SK-N-MC (cell line): ENCODE measurements at regions not wholly inside any gene's neighbourhood (a gene's known extent, or its start where the extent isn't known, plus 50 kb on each side); places are given as distances from the start of the nearest gene placed in this dataset.

Experiments
- DNase-seq: peaks from one replicate; pipeline ENCODE4 v3.0.0-alpha.2; 2011; ENCODE audit warnings: low read depth, low spot score
- H3K27ac ChIP-seq: fragments of 200-600 bp; sonication (generic); 2 replicates; pipeline ENCODE4 v1.5.1; 2016; ENCODE audit warnings: mixed run types
- H3K36me3 ChIP-seq: fragments of 200-600 bp; sonication (generic); 2 replicates; pipeline ENCODE4 v1.6.1; 2017; ENCODE audit warnings: antibody characterized with exemption, low read length, mixed read lengths; ENCODE audit not compliant: insufficient read depth
- H3K4me3 ChIP-seq: fragments of 200-600 bp; sonication (generic); 2 replicates; pipeline ENCODE4 v1.5.1; 2016
- H3K9ac ChIP-seq: fragments of 200-600 bp; sonication (generic); 2 replicates; pipeline ENCODE4 v1.8.0; 2017; ENCODE audit warnings: mixed run types, mixed read lengths; ENCODE audit not compliant: insufficient read length
- H3K9me3 ChIP-seq: fragments of 200-600 bp; sonication (generic); 2 replicates; pipeline ENCODE4 v1.6.1; 2017; ENCODE audit warnings: low read depth, mild to moderate bottlenecking, antibody characterized with exemption, low read length, moderate library complexity, mixed read lengths
- EZH2 ChIP-seq: fragments of 200-600 bp; sonication (generic); IDR thresholded peaks from one replicate; pipeline ENCODE4 v1.6.1; 2017; ENCODE audit warnings: antibody characterized with exemption
- FOXP2 ChIP-seq: optimal IDR thresholded peaks from 2 replicates; pipeline ENCODE3; 2011; ENCODE audit warnings: mild to moderate bottlenecking, moderate library complexity; ENCODE audit not compliant: insufficient read depth; ENCODE audit errors: extremely low read length, control extremely low read depth
- POLR2AphosphoS5 ChIP-seq: IDR thresholded peaks from 2 replicates; pipeline ENCODE4 v1.6.1; 2012; ENCODE audit warnings: mild to moderate bottlenecking, low read depth, low read length, borderline replicate concordance

DNA sequence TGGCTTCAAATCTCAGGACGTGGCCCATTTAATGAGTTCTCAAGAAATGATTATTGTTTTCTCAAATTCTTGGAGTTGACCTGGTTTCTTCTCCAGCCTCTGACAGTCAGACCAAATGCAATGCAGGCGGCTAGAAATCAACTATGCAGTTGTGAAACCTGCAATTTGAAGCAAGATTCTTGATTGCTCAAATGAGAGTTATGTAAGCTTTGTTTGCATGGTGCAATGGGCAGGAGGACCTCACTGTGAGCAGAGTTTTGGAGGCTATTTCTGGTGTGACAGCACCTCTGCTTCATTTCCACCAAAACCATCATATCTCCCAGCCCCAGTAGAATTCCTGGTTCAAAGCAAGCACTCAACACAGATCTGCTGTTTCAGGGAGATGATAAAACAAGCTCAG is 500.0 kb upstream of the KLF4 start:
- DNase-seq, result no peak
- H3K9ac ChIP-seq, result no peak overlapping the region
- TF ChIP-seq EZH2 (no peak), FOXP2 (no peak), POLR2AphosphoS5 (no peak)
- H3K27ac ChIP-seq, result no peak overlapping the region
- H3K9me3 ChIP-seq, result no peaks in the 10 kb centered on the region
- H3K4me3 ChIP-seq, result no peak overlapping the region
- no peaks in the 10 kb centered on the region for H3K36me3 ChIP-seq

DNA sequence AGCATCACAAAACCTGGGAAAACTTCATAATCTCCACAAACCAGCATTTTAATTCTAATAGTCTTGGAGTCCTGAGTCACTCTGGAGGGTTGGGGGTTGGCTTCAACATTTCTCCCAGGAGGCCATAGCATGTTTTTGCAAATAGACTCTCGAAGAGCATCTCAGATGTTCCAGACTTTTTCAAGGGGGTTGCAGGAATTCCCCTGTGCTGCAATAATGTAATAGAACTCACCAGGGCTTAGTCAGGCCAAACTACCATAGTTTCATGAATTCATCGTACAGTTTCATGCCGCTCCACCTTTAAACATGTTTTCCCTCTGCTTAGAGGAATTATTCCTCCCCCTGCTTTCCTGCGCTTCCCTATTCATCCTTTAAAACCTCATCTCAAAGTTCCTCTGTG is 499.5 kb upstream of the KLF4 start:
- Histone ChIP-seq H3K9ac (no peak overlapping the region), H3K27ac (no peak overlapping the region)
- TF ChIP-seq POLR2AphosphoS5 (no peak), EZH2 (no peak), FOXP2 (no peak)

GRCh38 chr9:107984956-107985355 is 495.4 kb upstream of the KLF4 start:
- TF ChIP-seq FOXP2, result no peak
- TF ChIP-seq POLR2AphosphoS5, result no peak
- TF ChIP-seq EZH2, result no peak
- Histone ChIP-seq H3K27ac (no peak overlapping the region), H3K9ac (no peak overlapping the region), H3K36me3 (no peaks in the 10 kb centered on the region), H3K4me3 (no peak overlapping the region), H3K9me3 (no peaks in the 10 kb centered on the region)
- DNase-seq, result no peak

More for the DNA sequence above, 499.5 kb upstream of the KLF4 start:
- no peak overlapping the region for H3K4me3 ChIP-seq
- H3K9me3 ChIP-seq, result no peaks in the 10 kb centered on the region
- DNase-seq, result no peak
- H3K36me3 ChIP-seq, result no peaks in the 10 kb centered on the region

GRCh38 chr9:107983762-107984161 is 494.2 kb upstream of the KLF4 start:
- Histone ChIP-seq H3K9ac (no peak overlapping the region), H3K9me3 (no peaks in the 10 kb centered on the region), H3K36me3 (no peaks in the 10 kb centered on the region), H3K4me3 (no peak overlapping the region), H3K27ac (no peak overlapping the region)
- no peak for DNase-seq
- TF ChIP-seq EZH2 (no peak), POLR2AphosphoS5 (no peak), FOXP2 (no peak)

DNA sequence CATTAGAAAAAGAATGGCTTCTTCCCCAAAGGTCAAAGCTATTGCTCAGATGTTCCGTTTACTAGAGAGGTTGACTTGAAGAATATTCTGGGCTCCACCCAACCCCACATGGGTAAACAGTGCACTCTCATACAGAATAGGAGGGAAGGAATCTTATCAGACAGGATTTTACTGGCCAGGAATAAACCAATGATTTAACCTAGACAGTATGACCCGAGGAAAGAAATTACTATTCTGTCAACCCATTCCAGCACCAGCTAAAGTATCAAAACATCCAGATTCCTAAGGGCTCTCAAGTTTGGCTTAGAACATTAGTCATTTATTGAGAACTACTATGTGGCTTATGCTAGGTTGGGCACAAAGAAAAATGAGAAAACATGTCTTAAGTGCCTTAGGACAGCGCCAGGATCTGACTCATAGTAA is 493.6 kb upstream of the KLF4 start:
- Histone ChIP-seq H3K4me3 (no peak overlapping the region), H3K27ac (no peak overlapping the region), H3K9ac (no peak overlapping the region), H3K9me3 (no peaks in the 10 kb centered on the region), H3K36me3 (no peaks in the 10 kb centered on the region)
- DNase-seq, result no peak
- no peak for TF ChIP-seq FOXP2
- no peak for TF ChIP-seq POLR2AphosphoS5
- no peak for TF ChIP-seq EZH2

DNA sequence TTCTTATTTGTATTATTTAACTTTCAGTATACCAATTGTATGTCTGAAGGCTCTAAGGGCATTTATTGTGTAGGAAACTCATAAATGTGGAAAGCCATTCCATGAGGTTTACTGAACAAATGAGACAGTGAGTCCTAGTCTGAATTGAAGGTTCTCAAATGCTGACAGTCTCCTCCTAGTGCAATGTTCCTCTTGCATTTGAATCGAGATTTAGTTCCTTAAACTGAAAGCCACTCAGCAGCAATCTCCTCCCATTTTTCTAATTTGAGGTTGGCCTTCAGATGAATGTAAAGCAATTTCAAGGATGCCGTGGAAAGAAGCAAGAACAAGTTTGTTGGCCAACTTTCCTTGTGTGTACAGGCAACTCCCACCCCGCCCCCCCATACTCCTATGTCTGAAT is 493.2 kb upstream of the KLF4 start:
- TF ChIP-seq FOXP2 (no peak), POLR2AphosphoS5 (no peak), EZH2 (no peak)
- Histone ChIP-seq H3K36me3 (no peaks in the 10 kb centered on the region), H3K9me3 (no peaks in the 10 kb centered on the region), H3K9ac (no peak overlapping the region), H3K4me3 (no peak overlapping the region), H3K27ac (no peak overlapping the region)
- DNase-seq, result no peak

DNA sequence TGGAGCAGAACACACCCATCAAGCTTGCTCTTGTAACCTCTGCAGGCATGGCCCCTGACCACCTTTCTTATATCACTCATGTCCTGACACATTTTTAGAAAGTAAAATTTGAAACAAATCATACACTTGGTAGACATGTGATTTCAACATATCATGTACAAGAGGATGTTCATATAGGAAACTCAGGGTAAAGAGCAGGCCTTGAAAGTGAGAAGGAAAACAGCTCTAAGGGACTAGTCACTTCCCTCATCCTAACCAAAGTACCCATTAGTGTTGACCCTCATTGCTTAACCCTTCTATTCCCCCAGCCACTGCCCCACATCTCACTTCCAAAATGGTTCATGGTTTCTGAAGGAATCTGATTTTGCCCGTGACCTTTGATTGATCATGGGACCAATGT is 492.4 kb upstream of the KLF4 start:
- H3K9me3 ChIP-seq, result no peaks in the 10 kb centered on the region
- TF ChIP-seq FOXP2, result no peak
- TF ChIP-seq POLR2AphosphoS5, result no peak
- TF ChIP-seq EZH2, result no peak
- H3K36me3 ChIP-seq, result no peaks in the 10 kb centered on the region
- H3K27ac ChIP-seq, result no peak overlapping the region
- no peak for DNase-seq
- H3K4me3 ChIP-seq, result no peak overlapping the region
- H3K9ac ChIP-seq, result no peak overlapping the region

DNA sequence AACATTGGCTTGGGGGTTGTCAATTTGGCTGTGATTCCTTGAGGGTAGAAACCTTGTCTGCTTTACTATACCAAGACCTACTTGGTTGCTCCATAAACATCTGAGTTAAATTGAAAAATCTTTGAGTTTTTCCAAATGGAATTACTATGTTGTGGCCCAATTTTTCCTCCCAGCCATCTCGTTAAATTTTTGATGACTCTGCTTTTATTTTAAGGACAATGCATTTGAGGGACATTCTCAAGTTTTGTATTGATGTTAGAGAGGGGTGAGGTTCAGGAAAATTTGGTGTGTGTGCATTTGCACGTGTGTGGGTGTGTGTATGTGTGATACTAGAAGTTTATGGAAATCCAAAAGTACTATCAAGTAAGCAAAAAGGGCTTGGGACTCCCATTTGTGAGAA is 491.4 kb upstream of the KLF4 start:
- H3K4me3 ChIP-seq, result no peak overlapping the region
- DNase-seq, result no peak
- no peaks in the 10 kb centered on the region for H3K9me3 ChIP-seq
- no peak for TF ChIP-seq FOXP2
- TF ChIP-seq POLR2AphosphoS5, result no peak
- TF ChIP-seq EZH2, result no peak
- H3K27ac ChIP-seq, result no peak overlapping the region
- no peaks in the 10 kb centered on the region for H3K36me3 ChIP-seq
- no peak overlapping the region for H3K9ac ChIP-seq

DNA sequence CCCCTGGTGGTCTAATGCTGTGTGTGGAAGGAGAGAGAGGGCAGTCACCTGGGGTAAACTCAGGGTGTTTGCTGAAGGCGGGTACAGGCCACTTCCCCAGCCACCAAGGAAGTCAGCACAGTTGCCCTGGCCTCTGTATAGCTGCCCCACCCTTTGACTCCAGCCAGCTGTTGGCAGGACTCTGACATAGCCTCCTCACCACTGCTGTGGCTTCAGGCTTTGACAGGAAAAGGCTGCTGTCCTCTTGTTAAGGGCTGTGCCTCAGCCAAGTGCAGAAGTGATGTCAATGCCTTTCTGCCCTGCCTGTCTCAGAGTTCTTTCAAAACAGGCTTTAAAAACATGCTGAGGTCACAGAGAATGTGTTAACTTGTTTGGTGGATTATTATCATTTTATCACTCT is 487.2 kb upstream of the KLF4 start:
- no peak overlapping the region for H3K9ac ChIP-seq
- no peak for TF ChIP-seq EZH2
- no peak for TF ChIP-seq POLR2AphosphoS5
- TF ChIP-seq FOXP2, result no peak
- DNase-seq, result no peak
- no peak overlapping the region for H3K4me3 ChIP-seq
- no peak overlapping the region for H3K27ac ChIP-seq
- no peaks in the 10 kb centered on the region for H3K9me3 ChIP-seq
- no peaks in the 10 kb centered on the region for H3K36me3 ChIP-seq
